ENCODE measurements at regions not wholly inside any gene's neighbourhood (a gene's known extent, or its start where the extent isn't known, plus 50 kb on each side); places are given as distances from the start of the nearest gene placed in this dataset.

DNA sequence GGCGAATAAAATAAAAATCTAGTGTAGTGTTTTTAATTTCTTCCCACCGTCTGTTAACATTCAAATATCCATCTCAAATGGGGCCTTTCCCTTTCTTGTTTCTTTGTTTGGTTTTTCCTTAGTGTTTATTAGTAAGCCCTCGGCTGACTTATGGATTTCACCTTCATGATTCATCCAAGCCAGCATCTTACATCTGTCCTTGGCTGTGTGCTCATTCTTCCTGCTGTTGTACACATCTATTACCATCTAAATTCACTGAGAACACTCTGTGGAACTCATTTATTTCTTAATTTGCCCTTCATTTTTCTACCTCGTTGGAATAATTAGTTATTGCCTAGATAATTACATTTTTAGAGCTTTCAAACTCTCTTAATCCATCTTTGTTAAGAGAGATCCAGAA is 84.9 kb downstream of the SPCS3 start:
- no peak overlapping the region for H3K27ac ChIP-seq
- no peaks in the 10 kb centered on the region for H3K9me3 ChIP-seq
- H3K36me3 ChIP-seq: no peaks in the 10 kb centered on the region
- H3K27me3 ChIP-seq: no peaks in the 10 kb centered on the region
- H3K4me1 ChIP-seq: no peaks in the 10 kb centered on the region
- DNase-seq: no peak
- H3K4me3 ChIP-seq: no peak overlapping the region
- ATAC-seq (ENCODE audit: low FRiP score in 2 of 2): no peak
- WGBS, 2 donors: 81 to 87% methylated on average over 4 of the region's 4 CpGs
- TF ChIP-seq EP300 (IDR thresholded peaks at IDR 0.05): no peak
- no peak for TF ChIP-seq CTCF (IDR thresholded peaks at IDR 0.05)
- no peak for TF ChIP-seq POLR2A (IDR thresholded peaks at IDR 0.05)
- no peak for TF ChIP-seq POLR2AphosphoS5 (IDR thresholded peaks at IDR 0.05)

- H3K4me3 ChIP-seq: no peak overlapping the region
- H3K27ac ChIP-seq: no peak overlapping the region
- H3K36me3 ChIP-seq: no peaks in the 10 kb centered on the region
- H3K4me1 ChIP-seq: no peaks in the 10 kb centered on the region
- DNase-seq: no peak
- no peak for ATAC-seq (ENCODE audit: low FRiP score in 2 of 2)
- WGBS, 2 donors: 83 to 87% methylated on average over 4 of the region's 4 CpGs
- no peaks in the 10 kb centered on the region for H3K27me3 ChIP-seq
- TF ChIP-seq POLR2AphosphoS5 (IDR thresholded peaks at IDR 0.05) (no peak), CTCF (IDR thresholded peaks at IDR 0.05) (no peak)
- H3K9me3 ChIP-seq: no peaks in the 10 kb centered on the region
These were observed 86.5 kb downstream of the SPCS3 start for GRCh38 chr4:176406297-176406696.

- no peaks in the 10 kb centered on the region for H3K4me1 ChIP-seq
- no peak overlapping the region for H3K27ac ChIP-seq
- H3K9me3 ChIP-seq: no peaks in the 10 kb centered on the region
- no peak overlapping the region for H3K4me3 ChIP-seq
- no peak for ATAC-seq (ENCODE audit: low FRiP score in 2 of 2)
- no peak for DNase-seq
- TF ChIP-seq POLR2A (IDR thresholded peaks at IDR 0.05): no peak
- no peak for TF ChIP-seq EP300 (IDR thresholded peaks at IDR 0.05)
- no peak for TF ChIP-seq CTCF (IDR thresholded peaks at IDR 0.05)
- no peak for TF ChIP-seq POLR2AphosphoS5 (IDR thresholded peaks at IDR 0.05)
- no peaks in the 10 kb centered on the region for H3K27me3 ChIP-seq
- H3K36me3 ChIP-seq: no peaks in the 10 kb centered on the region
- WGBS, 2 donors: 86 to 89% methylated on average over 2 of the region's 2 CpGs
These were observed 87.0 kb downstream of the SPCS3 start for GRCh38 chr4:176406736-176407135.

DNA sequence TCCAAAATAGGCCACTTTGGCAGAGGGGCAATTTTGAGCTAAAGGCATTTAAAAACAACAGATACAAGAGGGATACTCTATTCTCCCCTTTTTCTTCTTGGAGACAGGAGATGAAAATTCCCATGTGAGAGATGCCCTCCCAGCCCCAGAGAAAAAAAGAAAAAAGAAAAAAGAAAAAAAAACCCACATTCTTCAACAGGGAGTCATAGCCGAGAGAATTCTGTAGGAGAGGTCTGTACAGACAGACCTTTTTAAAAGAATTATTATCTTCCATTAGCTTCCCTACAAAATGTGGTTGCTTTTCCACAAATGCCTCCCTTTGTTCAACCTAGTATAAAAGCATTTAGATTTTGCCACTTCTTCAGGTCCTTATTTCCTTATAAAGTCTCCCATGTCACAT is 89.9 kb downstream of the SPCS3 start:
- Histone ChIP-seq H3K4me3 (no peak overlapping the region), H3K27ac (no peak overlapping the region), H3K27me3 (no peaks in the 10 kb centered on the region), H3K9me3 (no peaks in the 10 kb centered on the region), H3K36me3 (no peaks in the 10 kb centered on the region), H3K4me1 (no peaks in the 10 kb centered on the region)
- DNase-seq: no peak
- ATAC-seq (ENCODE audit: low FRiP score in 2 of 2): no peak
- 92 to 93% methylated on average over 1 of the region's 1 CpG for WGBS, 2 donors
- TF ChIP-seq POLR2A (IDR thresholded peaks at IDR 0.05): no peak
- TF ChIP-seq CTCF (IDR thresholded peaks at IDR 0.05): no peak
- TF ChIP-seq POLR2AphosphoS5 (IDR thresholded peaks at IDR 0.05): no peak
- TF ChIP-seq EP300 (IDR thresholded peaks at IDR 0.05): no peak

DNA sequence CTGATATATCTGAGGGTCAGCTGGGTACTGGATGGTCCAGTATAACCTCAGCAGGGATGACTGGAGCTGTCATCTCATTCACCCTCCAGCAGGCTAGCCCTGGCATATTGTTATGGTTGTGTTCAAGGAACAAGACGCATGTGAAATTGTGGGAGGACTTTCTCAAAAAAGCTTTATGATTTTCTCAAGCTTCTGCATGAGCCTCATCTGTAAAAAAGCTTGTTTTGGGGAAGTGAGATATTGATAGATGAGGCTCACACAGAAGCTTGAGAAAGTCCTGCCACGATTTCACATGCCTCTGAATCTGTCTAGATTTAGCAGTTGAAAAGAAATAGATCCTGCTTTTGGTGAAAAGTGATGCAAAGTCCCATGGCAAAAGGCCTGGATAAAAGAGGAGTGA is 93.4 kb downstream of the SPCS3 start:
- Histone ChIP-seq H3K36me3 (no peaks in the 10 kb centered on the region), H3K9me3 (no peaks in the 10 kb centered on the region), H3K4me3 (no peak overlapping the region), H3K4me1 (no peaks in the 10 kb centered on the region), H3K27ac (no peak overlapping the region), H3K27me3 (no peaks in the 10 kb centered on the region)
- DNase-seq (no peak), ATAC-seq (ENCODE audit: low FRiP score in 2 of 2) (no peak)
- TF ChIP-seq POLR2A (IDR thresholded peaks at IDR 0.05) (no peak), POLR2AphosphoS5 (IDR thresholded peaks at IDR 0.05) (no peak), EP300 (IDR thresholded peaks at IDR 0.05) (no peak), CTCF (IDR thresholded peaks at IDR 0.05) (no peak)
- 72 to 75% methylated on average over 2 of the region's 2 CpGs for WGBS, 2 donors
